Bone marrow (tissue), 2 donors: ENCODE measurements at regions not wholly inside any gene's neighbourhood (a gene's known extent, or its start where the extent isn't known, plus 50 kb on each side); places are given as distances from the start of the nearest gene placed in this dataset.
"Not testable (repeated sequence)": the region's sequence is repeated elsewhere in the genome, so short reads cannot be mapped to it uniquely, and the experiment has no call there.

Experiments used
- DNase-seq, 2 donors: peaks; one replicate each; lab custom pipeline; 2025; lab: John Stamatoyannopoulos, UW

DNA sequence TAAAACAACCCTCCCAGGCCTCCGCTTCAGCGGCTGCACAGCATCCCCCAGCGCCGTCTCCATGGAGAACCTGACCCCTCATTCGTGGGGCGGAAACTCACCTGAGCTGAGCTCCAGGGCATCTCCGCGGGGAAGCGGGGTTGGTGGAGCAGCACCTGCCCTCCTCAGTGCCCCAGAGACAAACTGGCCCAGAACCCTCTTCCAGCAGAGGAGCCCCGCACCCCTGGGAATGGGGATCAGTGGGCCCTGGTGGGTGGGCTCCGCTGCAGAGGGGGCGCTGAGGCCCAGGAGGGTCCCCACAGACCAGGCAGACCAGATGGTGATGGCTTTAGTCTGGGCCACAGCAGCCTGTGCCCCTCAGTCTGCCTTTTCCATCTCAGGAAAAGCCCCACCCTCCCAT lies 261.2 kb downstream of the ADGRD1 start:
- not testable (repeated sequence) for DNase-seq

- not testable (repeated sequence) for DNase-seq
Measured at GRCh38 chr12:131216587-131216986, 262.9 kb downstream of the ADGRD1 start.

GRCh38 chr12:131217024-131217586 lies 263.4 kb downstream of the ADGRD1 start:
- no peak for DNase-seq

DNA sequence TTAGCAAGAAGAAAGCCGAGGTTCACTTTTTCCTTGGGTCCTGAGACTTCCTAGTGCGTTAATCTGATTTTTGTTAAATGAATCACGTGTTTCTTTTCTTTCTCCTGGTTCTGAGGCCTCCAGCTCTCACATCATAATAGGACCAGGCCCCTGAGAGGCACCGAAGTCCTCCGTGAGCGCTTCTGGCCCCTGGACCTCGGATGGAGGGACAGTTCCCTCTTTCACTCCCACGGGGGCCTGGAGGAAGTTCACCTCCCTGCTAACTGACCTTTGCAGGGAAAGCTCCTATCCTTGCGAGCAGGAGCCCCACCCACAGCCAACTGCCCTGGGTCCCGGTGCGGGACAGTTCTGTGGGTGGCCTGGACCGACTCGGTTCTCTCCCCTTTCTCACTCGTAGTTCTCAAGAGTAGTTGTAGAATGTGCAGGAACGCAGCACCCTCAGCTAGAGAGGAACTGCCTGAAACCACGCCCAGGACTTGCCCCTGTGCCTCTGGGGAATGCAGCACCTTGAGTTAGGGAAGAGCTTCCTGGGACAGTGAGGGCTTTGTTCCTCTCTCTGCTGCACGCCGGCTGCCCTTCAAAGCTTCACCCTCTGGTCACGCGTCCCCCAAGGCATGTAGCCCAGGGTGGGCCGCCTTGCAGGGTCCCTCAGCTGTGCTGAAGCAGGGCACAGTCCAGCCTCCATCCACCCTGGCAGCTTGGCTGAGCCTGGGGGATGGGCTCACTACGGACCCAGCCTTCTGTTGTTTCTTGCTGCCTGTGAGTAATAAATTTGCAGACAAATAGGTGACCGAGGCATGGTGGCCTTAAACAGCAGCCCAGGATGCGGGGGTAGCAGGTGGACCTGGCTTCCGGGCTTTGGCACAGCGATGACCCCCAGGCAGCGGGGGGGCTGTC lies 264.6 kb downstream of the ADGRD1 start:
- DNase-seq = no peak

GRCh38 chr12:131218923-131219669 lies 265.4 kb downstream of the ADGRD1 start:
- DNase-seq = no peak

DNA sequence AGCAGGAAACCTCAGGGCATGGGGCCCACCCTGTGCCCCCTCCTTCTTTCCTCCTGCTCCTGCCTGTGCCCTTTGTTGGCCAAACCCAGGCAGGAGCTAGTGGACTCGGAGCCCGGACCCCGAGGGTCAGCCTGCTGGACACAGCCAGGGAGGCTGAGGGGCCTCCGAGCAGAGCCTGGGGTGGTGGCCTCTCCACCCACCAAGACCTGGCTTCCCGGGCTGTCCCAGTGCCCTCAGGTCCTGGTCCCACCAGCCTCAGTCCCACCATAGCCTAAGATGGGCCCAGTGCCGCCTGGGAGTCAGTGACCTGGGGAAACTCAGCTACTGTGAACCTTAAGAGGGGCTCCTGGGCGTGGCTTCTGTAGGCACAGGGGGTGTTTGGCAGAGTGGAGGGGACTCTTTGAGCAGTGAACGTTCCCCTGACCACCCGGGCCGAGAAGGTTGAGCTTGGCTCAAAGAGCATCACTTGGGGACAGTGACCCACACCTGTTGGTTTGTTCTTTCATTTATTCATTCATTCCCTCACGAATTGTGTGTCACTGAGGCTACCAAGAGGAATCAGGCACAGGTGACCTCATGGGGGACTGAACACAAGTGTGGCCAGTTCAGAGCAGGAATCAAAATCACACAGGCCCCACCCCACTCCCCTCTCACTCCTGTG lies 266.1 kb downstream of the ADGRD1 start:
- DNase-seq = no peak

- DNase-seq = no peak
Measured at GRCh38 chr12:131220331-131220685, 266.6 kb downstream of the ADGRD1 start.

GRCh38 chr12:131221061-131221956 lies 267.6 kb downstream of the ADGRD1 start:
- no peak for DNase-seq

- DNase-seq = no peak
Measured at GRCh38 chr12:131221957-131222328, 268.2 kb downstream of the ADGRD1 start.

- peak in 1 of 2 donors; percentile 90 for DNase-seq
Measured at GRCh38 chr12:131222329-131223139, 268.8 kb downstream of the ADGRD1 start.

- DNase-seq = no peak
Measured at GRCh38 chr12:131223171-131223761, 269.6 kb downstream of the ADGRD1 start.

DNA sequence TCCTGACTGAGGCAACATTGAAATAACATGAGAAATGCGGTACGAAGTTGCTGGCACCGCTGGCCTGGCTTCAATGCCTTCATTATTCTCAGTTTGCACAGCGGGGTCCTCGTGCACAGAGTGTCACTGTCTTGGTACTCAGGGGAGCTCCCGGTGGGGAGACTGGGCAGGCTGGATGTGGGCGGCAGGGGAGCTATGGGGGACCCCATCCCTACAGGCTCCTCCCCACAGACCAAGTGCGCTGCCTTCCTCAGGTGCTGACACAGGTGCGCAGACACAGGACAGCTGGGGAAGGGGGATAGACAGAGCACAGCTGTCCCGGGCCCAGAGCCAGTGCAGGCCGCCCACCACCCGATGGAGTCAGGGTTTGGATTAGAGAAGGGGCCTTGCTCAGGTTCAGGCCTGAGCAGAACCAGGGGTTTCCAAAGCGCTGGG lies 270.1 kb downstream of the ADGRD1 start:
- no peak for DNase-seq

- DNase-seq = not testable (repeated sequence)
Measured at GRCh38 chr12:131224226-131225065, 270.7 kb downstream of the ADGRD1 start.

DNA sequence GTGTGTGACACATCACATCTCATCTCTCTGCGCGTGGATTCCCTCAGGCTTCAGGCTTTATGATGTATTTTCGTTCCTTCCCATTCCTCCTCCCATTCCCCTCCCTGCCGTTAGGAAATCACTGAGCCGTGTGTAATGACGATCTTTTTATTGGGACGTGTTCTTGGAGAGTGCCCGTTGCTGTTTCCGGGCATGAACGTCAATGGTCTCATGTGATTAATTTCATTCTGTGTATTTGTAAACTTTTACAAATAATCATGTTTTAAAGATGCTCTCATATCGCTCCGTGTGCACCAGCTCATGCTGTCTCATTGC lies 271.3 kb downstream of the ADGRD1 start:
- not testable (repeated sequence) for DNase-seq

DNA sequence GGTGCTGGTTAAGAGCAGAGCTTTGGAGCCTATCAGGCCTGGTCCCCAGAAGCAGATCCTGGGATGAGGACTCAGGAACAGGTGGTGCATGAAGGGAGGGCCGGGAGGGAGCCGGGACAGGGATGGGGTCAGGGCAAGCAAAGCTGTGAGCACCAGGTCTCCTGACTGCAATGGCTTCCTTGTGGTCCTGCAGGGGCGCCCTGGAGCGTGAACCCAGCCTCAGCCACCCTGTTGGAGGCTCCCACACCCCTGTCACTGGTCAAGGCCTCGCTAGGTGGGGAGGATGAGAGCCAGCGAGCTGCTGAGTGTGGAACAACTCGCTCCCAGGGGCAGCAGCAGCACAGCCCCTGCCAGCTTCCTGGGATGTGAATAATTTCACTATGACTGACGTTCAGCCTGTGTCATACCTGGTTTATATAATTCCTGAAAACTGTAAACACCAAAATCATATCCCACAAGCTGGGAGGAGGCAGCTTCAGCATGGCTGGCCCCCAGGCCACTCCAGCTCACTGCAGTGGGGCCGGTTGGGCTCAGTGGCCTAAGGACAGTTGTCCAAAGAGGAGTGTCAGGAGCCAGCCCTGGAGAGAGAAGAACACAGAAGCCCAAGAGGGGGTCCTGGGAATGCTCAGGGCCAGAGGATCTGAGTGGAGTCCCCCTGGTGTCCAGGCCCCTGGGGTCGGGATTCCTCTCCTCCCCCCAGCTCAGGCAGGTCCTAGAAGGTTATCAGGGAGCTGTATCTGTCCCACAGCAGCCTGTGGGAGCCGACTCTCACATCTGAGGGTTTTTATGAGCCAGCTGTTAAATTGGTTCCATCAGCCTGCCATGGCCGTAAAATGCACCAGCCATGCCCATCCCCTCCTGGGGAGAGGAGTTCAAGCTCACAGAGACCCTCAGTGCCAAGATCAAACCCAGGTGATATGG lies 272.9 kb downstream of the ADGRD1 start:
- no peak for DNase-seq

- DNase-seq = not testable (repeated sequence)
Measured at GRCh38 chr12:131227641-131228040, 273.9 kb downstream of the ADGRD1 start.

GRCh38 chr12:131229079-131229425 lies 275.3 kb downstream of the ADGRD1 start:
- DNase-seq = not testable (repeated sequence)
